HL-60 (cell line): ENCODE measurements at regions not wholly inside any gene's neighbourhood (a gene's known extent, or its start where the extent isn't known, plus 50 kb on each side); places are given as distances from the start of the nearest gene placed in this dataset.
"Not testable (repeated sequence)": the region's sequence is repeated elsewhere in the genome, so short reads cannot be mapped to it uniquely, and the experiment has no call there.

Experiments used
- DNase-seq, 2 experiments: peaks; one replicate each; pipeline ENCODE4 v3.0.0-alpha.2; 2010 to 2020; ENCODE audit warnings: low read depth in 1 of 2, low spot score in 1 of 2
- H3K27ac ChIP-seq: fragments of 250-450 bp; sonication (Bioruptor Pico); replicated peaks from 2 replicates; pipeline ENCODE4 v1.5.1; 2020; ENCODE audit warnings: mild to moderate bottlenecking, moderate library complexity
- H3K27me3 ChIP-seq: fragments of 250-450 bp; sonication (Bioruptor Pico); 2 replicates; pipeline ENCODE4 v1.5.1; 2021; ENCODE audit warnings: mild to moderate bottlenecking, moderate library complexity; ENCODE audit not compliant: insufficient read depth, poor library complexity, severe bottlenecking
- H3K4me3 ChIP-seq: replicated peaks from 2 replicates; pipeline ENCODE4 v1.5.1; 2011; ENCODE audit warnings: mild to moderate bottlenecking, control low read depth, low read length; ENCODE audit not compliant: insufficient read depth
- GABPA ChIP-seq: IDR thresholded peaks from 2 replicates; pipeline ENCODE4 v1.6.1; 2012; ENCODE audit warnings: low read depth
- POLR2AphosphoS5 ChIP-seq: IDR thresholded peaks from 2 replicates; pipeline ENCODE4 v1.6.1; 2012; ENCODE audit warnings: low read depth
- SPI1 ChIP-seq: IDR thresholded peaks from 2 replicates; pipeline ENCODE4 v1.6.1; 2012; ENCODE audit warnings: low read depth, mild to moderate bottlenecking, borderline replicate concordance
- TF ChIP-seq, protein P1 (sequence below): IDR thresholded peaks from 2 replicates; pipeline ENCODE4 v1.6.1; 2012; ENCODE audit warnings: low read depth; ENCODE audit not compliant: insufficient replicate concordance
- TF ChIP-seq, protein P2 (sequence below): IDR thresholded peaks from one replicate; pipeline ENCODE4 v1.5.1; 2011; ENCODE audit warnings: low read length, control low read depth, inconsistent platforms; ENCODE audit not compliant: insufficient read depth

DNA sequence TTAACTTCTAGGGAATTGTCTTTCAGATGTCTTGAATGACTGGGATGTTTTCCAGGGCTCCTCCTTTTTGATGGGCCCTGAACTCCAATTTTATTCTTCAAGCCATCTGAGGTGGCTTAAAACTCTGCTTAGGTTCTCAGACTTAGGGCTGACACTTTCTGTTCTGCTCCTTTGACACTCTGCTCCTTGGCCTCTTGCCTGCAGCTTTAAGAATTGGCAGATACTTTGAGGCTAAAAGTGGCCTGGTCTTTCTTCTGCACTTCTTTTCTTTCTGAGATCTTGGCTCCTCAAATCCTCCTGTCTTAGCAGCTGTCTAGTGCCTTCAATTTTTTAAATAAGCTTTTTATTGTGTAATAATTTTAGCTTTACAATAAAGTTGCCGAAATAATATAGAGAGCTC, 294.6 kb downstream of the RPS6KC1 start:
- no peaks in the 10 kb centered on the region for H3K27me3 ChIP-seq
- TF ChIP-seq SPI1 (no peak), GABPA (no peak), POLR2AphosphoS5 (no peak)
- TF ChIP-seq, protein P1, sequence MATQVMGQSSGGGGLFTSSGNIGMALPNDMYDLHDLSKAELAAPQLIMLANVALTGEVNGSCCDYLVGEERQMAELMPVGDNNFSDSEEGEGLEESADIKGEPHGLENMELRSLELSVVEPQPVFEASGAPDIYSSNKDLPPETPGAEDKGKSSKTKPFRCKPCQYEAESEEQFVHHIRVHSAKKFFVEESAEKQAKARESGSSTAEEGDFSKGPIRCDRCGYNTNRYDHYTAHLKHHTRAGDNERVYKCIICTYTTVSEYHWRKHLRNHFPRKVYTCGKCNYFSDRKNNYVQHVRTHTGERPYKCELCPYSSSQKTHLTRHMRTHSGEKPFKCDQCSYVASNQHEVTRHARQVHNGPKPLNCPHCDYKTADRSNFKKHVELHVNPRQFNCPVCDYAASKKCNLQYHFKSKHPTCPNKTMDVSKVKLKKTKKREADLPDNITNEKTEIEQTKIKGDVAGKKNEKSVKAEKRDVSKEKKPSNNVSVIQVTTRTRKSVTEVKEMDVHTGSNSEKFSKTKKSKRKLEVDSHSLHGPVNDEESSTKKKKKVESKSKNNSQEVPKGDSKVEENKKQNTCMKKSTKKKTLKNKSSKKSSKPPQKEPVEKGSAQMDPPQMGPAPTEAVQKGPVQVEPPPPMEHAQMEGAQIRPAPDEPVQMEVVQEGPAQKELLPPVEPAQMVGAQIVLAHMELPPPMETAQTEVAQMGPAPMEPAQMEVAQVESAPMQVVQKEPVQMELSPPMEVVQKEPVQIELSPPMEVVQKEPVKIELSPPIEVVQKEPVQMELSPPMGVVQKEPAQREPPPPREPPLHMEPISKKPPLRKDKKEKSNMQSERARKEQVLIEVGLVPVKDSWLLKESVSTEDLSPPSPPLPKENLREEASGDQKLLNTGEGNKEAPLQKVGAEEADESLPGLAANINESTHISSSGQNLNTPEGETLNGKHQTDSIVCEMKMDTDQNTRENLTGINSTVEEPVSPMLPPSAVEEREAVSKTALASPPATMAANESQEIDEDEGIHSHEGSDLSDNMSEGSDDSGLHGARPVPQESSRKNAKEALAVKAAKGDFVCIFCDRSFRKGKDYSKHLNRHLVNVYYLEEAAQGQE, result no peak
- TF ChIP-seq, protein P2, sequence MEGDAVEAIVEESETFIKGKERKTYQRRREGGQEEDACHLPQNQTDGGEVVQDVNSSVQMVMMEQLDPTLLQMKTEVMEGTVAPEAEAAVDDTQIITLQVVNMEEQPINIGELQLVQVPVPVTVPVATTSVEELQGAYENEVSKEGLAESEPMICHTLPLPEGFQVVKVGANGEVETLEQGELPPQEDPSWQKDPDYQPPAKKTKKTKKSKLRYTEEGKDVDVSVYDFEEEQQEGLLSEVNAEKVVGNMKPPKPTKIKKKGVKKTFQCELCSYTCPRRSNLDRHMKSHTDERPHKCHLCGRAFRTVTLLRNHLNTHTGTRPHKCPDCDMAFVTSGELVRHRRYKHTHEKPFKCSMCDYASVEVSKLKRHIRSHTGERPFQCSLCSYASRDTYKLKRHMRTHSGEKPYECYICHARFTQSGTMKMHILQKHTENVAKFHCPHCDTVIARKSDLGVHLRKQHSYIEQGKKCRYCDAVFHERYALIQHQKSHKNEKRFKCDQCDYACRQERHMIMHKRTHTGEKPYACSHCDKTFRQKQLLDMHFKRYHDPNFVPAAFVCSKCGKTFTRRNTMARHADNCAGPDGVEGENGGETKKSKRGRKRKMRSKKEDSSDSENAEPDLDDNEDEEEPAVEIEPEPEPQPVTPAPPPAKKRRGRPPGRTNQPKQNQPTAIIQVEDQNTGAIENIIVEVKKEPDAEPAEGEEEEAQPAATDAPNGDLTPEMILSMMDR, result no peak
- no peak overlapping the region for H3K4me3 ChIP-seq
- no peak for DNase-seq
- H3K27ac ChIP-seq, result no peak overlapping the region

DNA sequence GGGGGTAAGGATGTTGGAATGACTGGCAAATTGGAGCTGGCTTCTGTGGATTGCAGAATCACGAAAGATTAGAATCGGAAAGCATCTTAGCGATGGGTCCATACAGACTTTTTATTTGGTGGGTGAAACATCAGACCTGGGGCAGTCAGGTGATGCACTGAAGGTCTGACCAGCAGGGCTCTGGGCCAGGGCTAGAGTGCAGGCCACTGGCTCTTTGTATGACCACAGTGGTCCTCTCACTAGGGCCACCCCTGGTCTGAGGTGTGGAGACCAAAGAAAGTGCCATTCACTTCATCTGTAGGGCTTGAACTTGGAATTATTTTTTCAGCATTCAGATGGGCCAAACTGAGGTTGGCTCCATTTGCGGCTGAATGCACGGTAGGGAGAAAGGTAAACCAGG, 306.4 kb downstream of the RPS6KC1 start:
- no peak overlapping the region for H3K4me3 ChIP-seq
- no peak overlapping the region for H3K27ac ChIP-seq
- TF ChIP-seq, protein P2, result no peak
- TF ChIP-seq GABPA, result no peak
- TF ChIP-seq, protein P1, result no peak
- TF ChIP-seq SPI1, result no peak
- no peak for TF ChIP-seq POLR2AphosphoS5
- no peak for DNase-seq
- H3K27me3 ChIP-seq, result no peaks in the 10 kb centered on the region

DNA sequence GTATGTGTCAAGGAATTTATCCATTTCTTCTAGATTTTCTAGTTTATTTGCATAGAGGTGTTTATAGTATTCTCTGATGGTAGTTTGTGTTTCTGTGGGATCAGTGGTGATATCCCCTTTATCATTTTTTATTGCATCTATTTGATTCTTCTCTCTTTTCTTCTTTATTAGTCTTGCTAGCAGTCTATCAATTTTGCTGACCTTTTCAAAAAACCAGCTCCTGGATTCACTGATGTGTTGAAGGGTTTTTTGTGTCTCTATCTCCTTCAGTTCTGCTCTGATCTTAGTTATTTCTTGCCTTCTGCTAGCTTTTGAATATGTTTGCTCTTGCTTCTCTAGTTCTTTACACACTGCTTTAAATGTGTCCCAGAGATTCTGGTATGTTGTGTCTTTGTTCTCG, 307.3 kb downstream of the RPS6KC1 start:
- DNase-seq, H3K27me3 ChIP-seq, H3K4me3 ChIP-seq, H3K27ac ChIP-seq: not testable (repeated sequence)

- H3K4me3 ChIP-seq, result no peak overlapping the region
- no peak for DNase-seq
- no peak overlapping the region for H3K27ac ChIP-seq
- no peaks in the 10 kb centered on the region for H3K27me3 ChIP-seq
- TF ChIP-seq POLR2AphosphoS5 (no peak), GABPA (no peak)
- TF ChIP-seq, protein P1, result no peak
- TF ChIP-seq, protein P2, result no peak
These were observed 311.6 kb downstream of the RPS6KC1 start for GRCh38 chr1:213362598-213362997.
